Testis (tissue), 2 donors: ENCODE measurements at regions not wholly inside any gene's neighbourhood (a gene's known extent, or its start where the extent isn't known, plus 50 kb on each side); places are given as distances from the start of the nearest gene placed in this dataset.

Experiments
- DNase-seq: peaks from one replicate; pipeline ENCODE4 v3.0.0-alpha.2; 2019
- H3K27ac ChIP-seq, 2 donors: fragments of 200-600 bp; sonication (generic); one replicate each; pipeline ENCODE4 v1.5.1; 2019
- H3K27me3 ChIP-seq: fragments of 200-600 bp; sonication (generic); one replicate; pipeline ENCODE4 v1.5.1; 2019
- H3K36me3 ChIP-seq: fragments of 200-600 bp; sonication (generic); one replicate; pipeline ENCODE4 v1.5.1; 2017; ENCODE audit warnings: low read depth; ENCODE audit errors: missing control alignments
- H3K4me1 ChIP-seq: fragments of 200-600 bp; sonication (generic); one replicate; pipeline ENCODE4 v1.5.1; 2019
- H3K4me3 ChIP-seq, 2 donors: fragments of 200-600 bp; sonication (generic); one replicate each; pipeline ENCODE4 v1.5.1; 2017 to 2019
- H3K9me3 ChIP-seq: fragments of 200-600 bp; sonication (generic); one replicate; pipeline ENCODE4 v1.5.1; 2017
- POLR2A ChIP-seq: fragments of 450-650 bp; IDR thresholded peaks from one replicate; pipeline ENCODE4 v1.6.1; 2017; ENCODE audit warnings: antibody characterized with exemption, mild to moderate bottlenecking, moderate library complexity
- WGBS, 2 donors: methylation state at CpG; one replicate each; pipeline ENCODE4 v1.1.5; 2018; 5-methylcytosine and 5-hydroxymethylcytosine counted together
- intact Hi-C: fragments of 100-400 bp; cut with DNase I; formaldehyde crosslinking; loops from one replicate; pipeline ENCODE4 v1.15.1; 2023; ENCODE audit warnings: low total_unique reads
- TF ChIP-seq, protein P1 (sequence below), 3 experiments: fragments of 450-650 bp in 2 of 3; fragments of 200-600 bp in 1 of 3; sonication (generic) in 1 of 3; IDR thresholded peaks; one replicate each; pipeline ENCODE4 v1.5.1; 2016 to 2019; ENCODE audit warnings: antibody characterized with exemption in 3 of 3, mild to moderate bottlenecking in 2 of 3, moderate library complexity in 1 of 3

DNA sequence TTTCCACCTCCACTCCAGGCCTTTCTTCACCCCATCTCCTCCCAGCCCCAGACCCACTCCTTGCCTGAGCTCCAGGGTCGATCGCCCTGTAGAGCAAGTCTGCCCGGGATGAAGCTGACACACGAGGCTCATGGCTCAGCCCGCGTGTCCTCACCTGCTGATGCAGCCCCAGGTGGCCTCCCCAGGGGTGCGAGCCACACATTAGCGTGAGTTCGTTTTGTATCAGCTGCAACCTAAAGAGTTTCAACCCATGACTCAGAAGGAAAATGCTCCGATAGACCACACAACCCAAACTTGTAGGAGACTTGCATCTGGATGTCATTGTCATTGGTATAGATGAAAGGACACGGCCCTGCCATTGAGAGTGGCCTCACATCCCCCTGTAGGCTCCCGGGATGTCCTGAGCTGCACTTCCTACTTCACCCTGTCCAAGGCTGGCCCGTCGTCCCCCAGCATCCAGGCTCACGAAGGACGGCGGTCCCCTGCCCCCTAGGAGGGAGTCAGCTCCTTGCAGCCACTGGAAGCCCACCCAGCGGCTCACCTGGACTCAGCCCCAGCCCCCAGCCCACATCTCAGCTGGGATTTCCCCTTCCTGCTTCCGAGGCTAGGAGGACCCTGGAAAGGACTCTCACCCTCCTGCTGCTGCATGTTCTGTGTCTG is 97.7 kb downstream of the HTR5A start:
- no peak overlapping the region for H3K4me3 ChIP-seq
- 81 to 87% methylated on average over 10 to 19 of the region's 19 CpGs for WGBS, 2 donors
- no peaks in the 10 kb centered on the region for H3K9me3 ChIP-seq
- H3K27me3 ChIP-seq: no peaks in the 10 kb centered on the region
- no peaks in the 10 kb centered on the region for H3K36me3 ChIP-seq
- TF ChIP-seq, protein P1, sequence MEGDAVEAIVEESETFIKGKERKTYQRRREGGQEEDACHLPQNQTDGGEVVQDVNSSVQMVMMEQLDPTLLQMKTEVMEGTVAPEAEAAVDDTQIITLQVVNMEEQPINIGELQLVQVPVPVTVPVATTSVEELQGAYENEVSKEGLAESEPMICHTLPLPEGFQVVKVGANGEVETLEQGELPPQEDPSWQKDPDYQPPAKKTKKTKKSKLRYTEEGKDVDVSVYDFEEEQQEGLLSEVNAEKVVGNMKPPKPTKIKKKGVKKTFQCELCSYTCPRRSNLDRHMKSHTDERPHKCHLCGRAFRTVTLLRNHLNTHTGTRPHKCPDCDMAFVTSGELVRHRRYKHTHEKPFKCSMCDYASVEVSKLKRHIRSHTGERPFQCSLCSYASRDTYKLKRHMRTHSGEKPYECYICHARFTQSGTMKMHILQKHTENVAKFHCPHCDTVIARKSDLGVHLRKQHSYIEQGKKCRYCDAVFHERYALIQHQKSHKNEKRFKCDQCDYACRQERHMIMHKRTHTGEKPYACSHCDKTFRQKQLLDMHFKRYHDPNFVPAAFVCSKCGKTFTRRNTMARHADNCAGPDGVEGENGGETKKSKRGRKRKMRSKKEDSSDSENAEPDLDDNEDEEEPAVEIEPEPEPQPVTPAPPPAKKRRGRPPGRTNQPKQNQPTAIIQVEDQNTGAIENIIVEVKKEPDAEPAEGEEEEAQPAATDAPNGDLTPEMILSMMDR (IDR thresholded peaks at IDR 0.05): no peak
- TF ChIP-seq POLR2A: no peak
- intact Hi-C loops: no loop called here
- no peaks in the 10 kb centered on the region for H3K4me1 ChIP-seq
- no peak for DNase-seq
- no peak overlapping the region for H3K27ac ChIP-seq

DNA sequence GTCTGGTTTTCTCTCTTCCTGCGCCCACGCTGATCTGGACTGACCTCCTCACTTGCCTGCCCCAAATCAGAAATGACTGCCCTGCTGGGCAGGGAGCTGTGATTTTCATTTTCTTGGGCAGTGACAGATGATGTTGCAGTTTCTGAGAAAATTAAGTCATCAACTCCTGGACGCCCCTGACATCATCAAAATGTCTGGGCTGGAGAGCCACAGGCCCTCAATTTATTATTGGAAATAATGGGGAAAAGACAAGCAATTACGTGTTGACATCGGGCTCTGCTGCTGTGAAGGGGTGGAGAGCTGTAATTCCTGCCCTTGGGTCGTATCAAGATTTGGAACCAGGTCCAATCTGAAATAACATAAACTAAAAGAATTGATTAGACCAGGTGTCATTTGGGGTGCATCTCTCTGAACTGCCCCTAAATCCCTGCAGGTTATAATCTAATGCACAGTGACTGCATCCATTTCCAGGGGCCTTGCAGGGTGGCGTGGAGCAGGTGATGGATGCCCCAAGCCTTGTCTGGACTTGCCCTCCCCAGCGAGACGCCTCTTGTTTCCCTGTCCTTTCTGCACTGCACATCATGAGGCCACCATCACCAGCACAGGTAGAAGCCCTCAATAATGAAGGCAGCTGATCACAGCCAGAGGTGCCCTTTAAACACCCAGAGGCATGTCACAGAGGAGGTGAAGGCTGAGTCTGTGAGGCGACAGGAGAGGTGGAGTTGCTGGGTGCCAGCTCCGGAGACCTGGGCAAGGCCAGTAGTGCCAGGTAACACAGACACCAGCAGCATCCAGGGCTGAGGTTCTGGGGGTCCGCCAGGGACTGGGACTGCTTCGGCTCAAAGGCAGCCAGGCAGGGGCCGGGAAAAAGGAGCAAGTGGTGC is 98.7 kb downstream of the HTR5A start:
- DNase-seq: no peak
- WGBS, 2 donors: 87 to 93% methylated on average over 14 of the region's 14 CpGs
- TF ChIP-seq, protein P1 (IDR thresholded peaks at IDR 0.05): no peak
- TF ChIP-seq POLR2A: no peak

DNA sequence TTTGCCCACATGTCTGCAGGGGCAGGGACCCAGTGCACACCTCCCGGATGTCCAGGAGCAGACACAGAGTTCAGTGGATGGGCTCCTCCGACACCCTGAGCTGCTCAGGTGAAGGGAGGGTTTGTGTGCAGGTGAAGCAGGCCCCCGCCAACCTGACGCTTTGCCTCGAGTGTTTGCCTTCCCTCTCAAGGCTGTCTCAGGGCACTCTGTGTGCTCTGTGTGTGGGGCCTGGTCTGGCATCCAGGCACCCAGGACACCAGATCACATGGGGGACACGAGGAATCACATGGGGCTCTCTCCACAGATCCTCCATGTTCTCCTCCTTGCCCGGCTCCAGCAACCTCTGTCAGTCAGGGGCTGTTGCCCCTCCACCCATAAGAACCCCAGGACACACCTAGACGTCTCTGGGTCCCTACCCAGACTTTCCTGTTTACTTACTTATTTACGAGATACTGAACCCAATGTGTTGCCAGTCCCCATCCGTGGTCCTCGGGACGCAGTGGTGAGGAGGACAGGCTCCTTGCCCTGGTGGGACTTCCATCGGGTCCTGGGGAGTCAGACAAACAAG is 99.5 kb downstream of the HTR5A start:
- intact Hi-C loops: no loop called here
- no peaks in the 10 kb centered on the region for H3K27me3 ChIP-seq
- DNase-seq: no peak
- no peak for TF ChIP-seq POLR2A
- TF ChIP-seq, protein P1 (IDR thresholded peaks at IDR 0.05): no peak
- H3K4me3 ChIP-seq: no peak overlapping the region
- no peaks in the 10 kb centered on the region for H3K9me3 ChIP-seq
- 87 to 90% methylated on average over 11 to 13 of the region's 13 CpGs for WGBS, 2 donors
- no peak overlapping the region for H3K27ac ChIP-seq
- H3K4me1 ChIP-seq: no peaks in the 10 kb centered on the region
- H3K36me3 ChIP-seq: no peaks in the 10 kb centered on the region

More for the DNA sequence above, 98.7 kb downstream of the HTR5A start:
- no peaks in the 10 kb centered on the region for H3K4me1 ChIP-seq
- intact Hi-C loops: no loop called here
- H3K4me3 ChIP-seq: no peak overlapping the region
- H3K36me3 ChIP-seq: no peaks in the 10 kb centered on the region
- H3K27me3 ChIP-seq: no peaks in the 10 kb centered on the region
- no peak overlapping the region for H3K27ac ChIP-seq
- no peaks in the 10 kb centered on the region for H3K9me3 ChIP-seq

GRCh38 chr7:155170331-155170730 is 100.2 kb downstream of the HTR5A start:
- no peaks in the 10 kb centered on the region for H3K27me3 ChIP-seq
- H3K9me3 ChIP-seq: no peaks in the 10 kb centered on the region
- DNase-seq: no peak
- intact Hi-C loops: no loop called here
- WGBS, 2 donors: 81 to 96% methylated on average over 8 of the region's 8 CpGs
- no peak overlapping the region for H3K27ac ChIP-seq
- no peaks in the 10 kb centered on the region for H3K36me3 ChIP-seq
- H3K4me1 ChIP-seq: no peaks in the 10 kb centered on the region
- TF ChIP-seq, protein P1 (IDR thresholded peaks at IDR 0.05): no peak
- TF ChIP-seq POLR2A: no peak
- no peak overlapping the region for H3K4me3 ChIP-seq
